ENCODE measurements at regions not wholly inside any gene's neighbourhood (a gene's known extent, or its start where the extent isn't known, plus 50 kb on each side); places are given as distances from the start of the nearest gene placed in this dataset.

- H3K27ac ChIP-seq (ENCODE audit: insufficient read depth, low read length) = peak overlapping the region; percentile 69; the same call in 1 of the 2 replicates
- no peak overlapping the region for H3K4ac ChIP-seq (ENCODE audit: low read depth, low read length)
- H3K9ac ChIP-seq (ENCODE audit: low read depth, low read length) = no peak overlapping the region
- H2BK5ac ChIP-seq (ENCODE audit: low read depth, low read length, poor library complexity, severe bottlenecking) = no peak overlapping the region
- TF ChIP-seq RAD21 (IDR thresholded peaks at IDR 0.05; ENCODE audit: low read length) = no peak
- DNase-seq = no peak
- no peak overlapping the region for H2AK5ac ChIP-seq (ENCODE audit: low read depth, low read length)
- H3K9me3 ChIP-seq (ENCODE audit: control insufficient read depth, insufficient read depth, low read length) = peaks cover 3% of the 10 kb centered on the region; the same call in 1 of the 2 replicates
- intact Hi-C loops (cut with micrococcal nuclease) = no loop called here
- no peak overlapping the region for H2AFZ ChIP-seq (replicated peaks; ENCODE audit: low read length, poor library complexity)
- H3K27me3 ChIP-seq (ENCODE audit: control insufficient read depth, insufficient read depth, low read length) = peaks cover 15% of the 10 kb centered on the region
- ChIA-PET CTCF (no interaction called here), POLR2A (ENCODE audit: unreplicated experiment) (no interaction called here)
- no peak overlapping the region for H3K14ac ChIP-seq (replicated peaks; ENCODE audit: low read depth, low read length)
- dilution Hi-C loops (cut with HindIII; ENCODE audit: low sequenced_read_pairs, unreplicated experiment) = no loop called here
- H2BK20ac ChIP-seq (ENCODE audit: low read depth, low read length) = no peak overlapping the region
- H3K23ac ChIP-seq (ENCODE audit: low read depth, low read length) = no peak overlapping the region
- H2BK120ac ChIP-seq (ENCODE audit: low read depth, low read length) = no peak overlapping the region
- no peak overlapping the region for H4K91ac ChIP-seq (ENCODE audit: insufficient read depth, low read depth, low read length)
- no peak overlapping the region for H2BK15ac ChIP-seq (ENCODE audit: low read depth, low read length)
- no peak overlapping the region for H3K4me3 ChIP-seq (ENCODE audit: insufficient read depth, low read depth, low read length)
- no CpG with 5 or more reads among the region's 4 CpGs for WGBS, 2 experiments (ENCODE audit: extremely low coverage in 2 of 2, insufficient read length in 1 of 2)
- no peak overlapping the region for H2AK9ac ChIP-seq (replicated peaks; ENCODE audit: low read depth, low read length, poor library complexity)
- ATAC-seq (ENCODE audit: low read depth) = peak; percentile 54
- H4K5ac ChIP-seq (ENCODE audit: low read depth, low read length) = peak overlapping the region; percentile 68; the same call in 1 of the 2 replicates
- no peaks in the 10 kb centered on the region for H4K20me1 ChIP-seq (ENCODE audit: insufficient read depth, low read length)
- no TSS peak for BruUV-seq (replicated peaks)
- in situ Hi-C loops (cut with MboI; ENCODE audit: low sequenced_read_pairs) = no loop called here
- H3K9me1 ChIP-seq (ENCODE audit: insufficient read depth, low read length) = no peaks in the 10 kb centered on the region
- peak overlapping the region in 1 of 2 experiments; percentile 5; a peak in 1 of 4 replicates for H4K8ac ChIP-seq (ENCODE audit: low read depth in 2 of 2, low read length in 2 of 2)
- no peaks in the 10 kb centered on the region for H3K79me1 ChIP-seq (ENCODE audit: low read depth in 1 of 2, low read length in 2 of 2)
- H3K4me2 ChIP-seq (ENCODE audit: low read depth, low read length) = no peak overlapping the region
- peaks cover 5% of the 10 kb centered on the region; the same call in 1 of the 2 replicates for H3K4me1 ChIP-seq (ENCODE audit: control insufficient read depth, insufficient read depth, low read length)
- H3K56ac ChIP-seq (ENCODE audit: extremely low read depth, insufficient read depth, low read length) = no peak overlapping the region
- H3K36me3 ChIP-seq (ENCODE audit: control insufficient read depth, insufficient read depth, low read length) = no peaks in the 10 kb centered on the region
- peak overlapping the region; percentile 46; the same call in 1 of the 2 replicates for H3K18ac ChIP-seq (ENCODE audit: low read depth, low read length)
These were observed 387.8 kb downstream of the ZNF521 start for GRCh38 chr18:24964216-24964615.
